GDM1 (cell line): ENCODE measurements at regions not wholly inside any gene's neighbourhood (a gene's known extent, or its start where the extent isn't known, plus 50 kb on each side); places are given as distances from the start of the nearest gene placed in this dataset.

Experiments
- DNase-seq: peaks from one replicate; lab custom pipeline; 2025; lab: John Stamatoyannopoulos, UW

- no peak for DNase-seq
Observed at GRCh38 chr1:96996001-96996400, 274.4 kb downstream of the PTBP2 start.

DNA sequence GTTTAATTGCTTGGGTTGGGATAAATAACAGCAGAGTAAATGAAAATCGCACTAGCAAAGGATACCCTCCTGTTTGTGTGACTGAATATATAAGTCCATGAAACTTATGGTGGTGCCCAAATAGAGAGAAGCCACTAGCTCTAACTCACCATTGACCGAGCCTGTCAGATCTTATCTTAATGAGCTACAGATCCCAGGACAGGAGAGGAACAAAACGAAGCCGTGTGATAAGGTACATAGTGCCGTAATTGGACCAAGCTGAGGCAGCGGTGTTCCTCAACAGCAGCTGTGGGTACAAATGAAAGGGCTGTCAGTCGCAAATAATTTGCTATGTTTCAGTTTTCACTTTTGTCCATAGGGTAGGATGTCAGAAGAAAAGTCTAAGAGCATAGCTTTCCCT lies 276.1 kb downstream of the PTBP2 start:
- no peak for DNase-seq

GRCh38 chr1:96998466-96998865 lies 276.9 kb downstream of the PTBP2 start:
- DNase-seq: no peak

- no peak for DNase-seq
Observed at GRCh38 chr1:96999191-96999590, 277.6 kb downstream of the PTBP2 start.

DNA sequence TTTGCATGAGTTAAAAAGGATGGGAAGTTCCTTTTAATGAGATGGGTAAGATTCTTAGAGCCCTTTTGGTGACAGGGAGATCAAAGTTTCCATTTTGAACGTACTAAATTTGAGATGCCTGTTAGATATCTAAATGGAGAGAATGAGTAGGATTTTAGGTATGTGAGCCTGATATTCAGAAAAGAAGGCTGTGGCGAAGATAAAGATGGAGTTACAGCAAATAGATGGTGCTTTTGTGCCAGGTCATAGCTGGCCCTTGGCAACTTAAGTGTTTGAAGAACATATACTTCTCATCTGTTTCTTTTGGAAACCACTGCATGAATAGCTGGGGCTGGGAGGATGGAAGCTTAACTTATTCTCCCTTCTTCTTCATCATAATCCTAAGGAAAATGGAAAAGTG lies 282.5 kb downstream of the PTBP2 start:
- DNase-seq: no peak

GRCh38 chr1:97004743-97005142 lies 283.2 kb downstream of the PTBP2 start:
- no peak for DNase-seq

- DNase-seq: no peak
Observed at GRCh38 chr1:97006044-97006661, 284.6 kb downstream of the PTBP2 start.

DNA sequence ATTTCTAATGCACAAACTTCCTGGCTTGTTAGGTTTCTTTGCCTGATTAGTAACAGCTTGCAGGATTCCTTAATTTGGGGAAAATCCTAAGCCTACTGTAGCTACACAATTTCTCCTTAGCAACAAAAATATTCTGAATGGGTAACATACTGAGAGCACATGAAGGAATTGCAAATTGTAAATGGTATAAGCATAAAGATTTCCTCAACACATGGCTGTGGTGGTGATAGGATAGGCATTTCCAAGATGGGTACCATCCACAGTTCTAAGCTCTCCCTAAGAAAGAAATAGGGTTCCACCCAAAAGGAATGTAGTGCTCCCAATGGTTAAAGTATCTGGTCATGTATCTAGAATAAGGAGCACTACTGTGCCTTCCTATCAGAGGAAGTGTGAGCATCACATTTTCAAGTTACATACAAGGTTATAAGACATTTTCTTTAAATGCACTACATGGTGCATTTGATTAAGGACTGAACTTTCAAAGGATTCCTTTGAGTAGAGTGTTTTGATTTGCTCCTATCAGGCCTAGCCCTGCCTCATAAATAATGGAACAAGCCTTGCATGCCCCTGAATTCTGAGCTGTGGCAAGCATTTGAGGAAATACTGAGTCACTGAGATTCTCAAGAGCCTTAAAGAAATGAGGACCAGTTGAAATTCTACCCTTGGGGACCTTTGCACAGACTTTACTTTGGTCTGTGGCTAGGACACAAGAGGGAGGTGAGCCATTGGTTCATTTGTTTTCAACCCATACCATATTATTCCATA lies 286.4 kb downstream of the PTBP2 start:
- DNase-seq: no peak

DNA sequence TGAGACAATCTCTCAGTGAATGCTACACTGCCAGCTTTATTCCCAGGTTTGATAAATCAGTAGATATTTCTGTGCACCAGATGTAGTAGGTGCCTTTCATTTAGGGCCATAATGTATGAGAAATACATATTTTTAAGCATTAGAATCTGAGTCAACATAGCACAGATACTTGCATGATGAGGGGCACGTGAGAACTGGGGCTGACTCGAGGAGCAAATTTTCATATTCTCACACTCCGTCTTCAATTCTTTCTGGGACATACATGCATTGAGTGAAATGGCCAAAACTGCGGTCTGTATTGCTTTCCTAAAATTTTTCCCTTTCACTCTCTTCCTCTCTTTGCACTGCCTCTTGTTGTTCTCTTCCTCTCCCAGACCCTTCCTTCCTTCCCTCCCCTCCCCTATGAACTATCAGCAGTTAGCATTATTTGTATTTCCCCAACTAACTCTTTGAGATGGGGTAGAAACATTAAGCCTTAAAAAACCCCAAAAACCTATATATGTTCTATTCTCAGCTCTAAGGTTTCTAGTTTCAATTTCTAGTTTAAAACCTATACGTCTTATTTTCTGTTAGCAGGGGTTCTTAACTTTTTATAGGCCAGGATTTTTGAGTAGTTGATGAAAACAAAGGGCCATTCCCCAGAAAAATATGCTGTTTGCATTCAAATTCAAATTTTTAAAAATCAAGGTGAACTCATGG lies 289.1 kb downstream of the PTBP2 start:
- no peak for DNase-seq

GRCh38 chr1:97013136-97013535 lies 291.6 kb downstream of the PTBP2 start:
- no peak for DNase-seq

DNA sequence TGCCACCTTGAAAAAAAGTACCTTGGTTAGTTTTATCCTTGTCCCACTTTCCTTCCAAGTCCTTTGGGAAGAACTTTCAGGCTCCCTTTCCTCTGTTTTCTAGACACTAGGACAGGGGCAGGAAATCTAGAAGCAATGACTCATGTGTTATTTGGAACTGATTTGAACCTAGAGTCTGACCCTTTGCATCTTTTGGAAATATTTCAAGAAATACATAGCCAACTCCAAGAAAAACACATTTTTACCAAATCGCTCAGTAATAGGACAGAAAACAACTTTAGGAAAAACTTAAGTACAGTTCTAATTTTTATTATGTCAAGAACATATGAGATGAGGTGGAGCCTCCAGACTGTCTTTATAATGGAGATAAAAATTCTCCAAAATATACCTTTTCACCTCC lies 292.4 kb downstream of the PTBP2 start:
- no peak for DNase-seq

GRCh38 chr1:97014426-97014825 lies 292.8 kb downstream of the PTBP2 start:
- DNase-seq: no peak

- DNase-seq: no peak
Observed at GRCh38 chr1:97017895-97018294, 296.3 kb downstream of the PTBP2 start.
